Adipocyte (in vitro differentiated cells): ENCODE measurements at regions not wholly inside any gene's neighbourhood (a gene's known extent, or its start where the extent isn't known, plus 50 kb on each side); places are given as distances from the start of the nearest gene placed in this dataset.

Experiments used
- DNase-seq: peaks from one replicate; pipeline ENCODE4 v3.0.0-alpha.2; 2015; ENCODE audit warnings: low read depth
- H3K27me3 ChIP-seq: replicated peaks from 2 replicates; pipeline ENCODE4 v1.7.0; 2013; ENCODE audit warnings: mild to moderate bottlenecking, low read length, moderate library complexity; ENCODE audit not compliant: control insufficient read depth, insufficient read depth
- H3K36me3 ChIP-seq: 2 replicates; pipeline ENCODE4 v1.7.0; 2013; ENCODE audit warnings: low read length, mild to moderate bottlenecking, moderate library complexity; ENCODE audit not compliant: control insufficient read depth, insufficient read depth, severe bottlenecking
- H3K4me1 ChIP-seq: 2 replicates; pipeline ENCODE4 v1.7.0; 2013; ENCODE audit warnings: mild to moderate bottlenecking, low read length, moderate library complexity; ENCODE audit not compliant: control insufficient read depth, insufficient read depth
- H3K4me3 ChIP-seq: 2 replicates; pipeline ENCODE4 v1.7.0; 2013; ENCODE audit warnings: mild to moderate bottlenecking, low read length, moderate library complexity
- H3K9ac ChIP-seq: 2 replicates; pipeline ENCODE4 v1.7.0; 2013; ENCODE audit warnings: mild to moderate bottlenecking, low read length, moderate library complexity
- H3K9me3 ChIP-seq: 2 replicates; pipeline ENCODE4 v1.7.0; 2013; ENCODE audit warnings: mild to moderate bottlenecking, low read length, moderate library complexity; ENCODE audit not compliant: control insufficient read depth

DNA sequence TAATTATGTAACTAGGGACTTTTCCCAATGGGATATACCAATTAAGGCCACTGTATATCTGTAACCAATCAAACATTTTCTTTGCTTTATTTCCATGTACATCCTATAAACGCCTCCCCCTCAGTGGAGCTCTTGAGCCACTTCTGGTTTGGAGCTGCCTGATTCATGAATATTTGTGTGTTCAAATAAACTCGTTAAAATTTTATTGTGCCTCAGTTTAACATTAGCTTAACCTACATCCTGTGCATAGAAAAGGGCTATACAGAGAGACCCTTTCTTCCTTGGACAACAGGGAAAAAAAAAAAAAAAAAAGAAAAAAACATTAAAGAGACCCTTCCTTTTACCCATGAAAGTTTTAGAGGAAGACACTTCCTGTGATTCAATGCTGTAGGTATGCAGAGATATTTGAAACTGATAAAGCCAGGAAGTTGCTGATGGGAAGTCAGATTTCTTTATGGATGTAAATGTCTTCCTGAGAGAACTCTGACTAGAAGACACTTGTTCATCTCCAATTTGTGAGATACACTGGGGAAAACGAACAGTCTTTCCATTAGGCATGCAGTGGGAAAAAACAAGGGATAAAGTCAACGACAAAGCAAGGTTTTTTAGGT lies 614.6 kb upstream of the SOX11 start:
- Histone ChIP-seq H3K4me3 (no peak overlapping the region), H3K9ac (no peak overlapping the region), H3K9me3 (no peaks in the 10 kb centered on the region), H3K27me3 (no peaks in the 10 kb centered on the region), H3K4me1 (no peaks in the 10 kb centered on the region), H3K36me3 (no peaks in the 10 kb centered on the region)
- peak; percentile 1 for DNase-seq

DNA sequence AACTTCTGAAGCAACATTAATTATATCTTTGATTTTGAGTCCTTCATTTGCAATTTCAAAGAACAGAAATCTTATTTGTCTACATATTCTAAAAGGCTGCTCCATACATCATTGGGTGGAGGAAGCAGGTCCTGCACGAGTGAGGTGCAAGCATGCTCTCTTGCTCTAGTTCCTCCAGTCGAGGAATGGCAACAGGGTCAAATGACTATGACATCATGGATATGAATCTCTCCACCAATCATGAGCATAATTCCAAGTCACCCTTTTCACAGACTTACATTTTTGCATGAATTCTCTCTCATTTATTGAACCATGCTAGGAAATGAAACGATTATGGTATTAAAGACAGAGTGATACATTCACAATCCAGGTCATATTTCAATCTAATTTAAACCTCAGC lies 608.8 kb upstream of the SOX11 start:
- DNase-seq = no peak
- H3K36me3 ChIP-seq = no peaks in the 10 kb centered on the region
- no peak overlapping the region for H3K4me3 ChIP-seq
- H3K9me3 ChIP-seq = no peaks in the 10 kb centered on the region
- no peak overlapping the region for H3K9ac ChIP-seq
- H3K27me3 ChIP-seq = no peaks in the 10 kb centered on the region
- no peaks in the 10 kb centered on the region for H3K4me1 ChIP-seq

DNA sequence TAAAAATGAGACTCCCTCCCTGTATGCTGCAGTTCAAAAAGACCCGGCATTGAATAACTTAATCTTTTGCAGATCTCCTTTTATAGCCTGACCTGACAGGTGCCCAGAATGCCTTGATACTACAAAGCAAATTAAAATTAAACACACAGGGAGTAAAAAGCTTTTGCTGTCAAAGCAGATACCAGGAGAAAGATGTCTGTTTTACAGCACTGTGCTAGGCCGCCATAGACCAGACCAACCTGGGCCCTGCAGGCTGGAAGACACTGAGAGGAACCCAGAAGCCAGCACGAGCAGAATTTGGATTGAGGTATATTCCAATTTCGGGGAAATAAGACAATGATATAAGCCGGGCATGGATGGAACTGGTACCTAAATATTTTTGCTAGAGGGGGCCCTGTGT lies 602.8 kb upstream of the SOX11 start:
- no peak overlapping the region for H3K9ac ChIP-seq
- no peaks in the 10 kb centered on the region for H3K9me3 ChIP-seq
- no peaks in the 10 kb centered on the region for H3K27me3 ChIP-seq
- no peaks in the 10 kb centered on the region for H3K4me1 ChIP-seq
- H3K36me3 ChIP-seq = no peaks in the 10 kb centered on the region
- H3K4me3 ChIP-seq = no peak overlapping the region
- no peak for DNase-seq

DNA sequence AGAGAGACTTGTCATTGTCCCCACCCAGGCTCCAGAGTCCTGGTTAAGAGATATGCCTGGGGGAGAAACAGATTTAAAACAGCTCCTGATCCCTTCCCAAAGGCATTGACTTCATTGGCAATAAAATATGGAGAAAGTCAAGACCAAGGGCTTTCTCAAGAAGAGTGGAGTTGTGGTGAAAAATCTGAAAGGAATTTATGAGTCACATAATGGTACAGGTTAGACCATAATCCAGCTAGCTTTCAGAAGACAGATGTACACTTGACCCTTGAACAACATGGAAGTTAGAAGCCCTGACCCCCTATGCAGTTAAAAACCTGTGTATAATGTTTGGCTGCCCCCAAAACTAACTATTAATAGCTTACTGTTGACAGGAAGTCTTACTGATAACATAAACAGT lies 599.1 kb upstream of the SOX11 start:
- H3K36me3 ChIP-seq = no peaks in the 10 kb centered on the region
- no peaks in the 10 kb centered on the region for H3K9me3 ChIP-seq
- no peak for DNase-seq
- H3K27me3 ChIP-seq = no peaks in the 10 kb centered on the region
- no peak overlapping the region for H3K9ac ChIP-seq
- H3K4me3 ChIP-seq = no peak overlapping the region
- H3K4me1 ChIP-seq = no peaks in the 10 kb centered on the region

DNA sequence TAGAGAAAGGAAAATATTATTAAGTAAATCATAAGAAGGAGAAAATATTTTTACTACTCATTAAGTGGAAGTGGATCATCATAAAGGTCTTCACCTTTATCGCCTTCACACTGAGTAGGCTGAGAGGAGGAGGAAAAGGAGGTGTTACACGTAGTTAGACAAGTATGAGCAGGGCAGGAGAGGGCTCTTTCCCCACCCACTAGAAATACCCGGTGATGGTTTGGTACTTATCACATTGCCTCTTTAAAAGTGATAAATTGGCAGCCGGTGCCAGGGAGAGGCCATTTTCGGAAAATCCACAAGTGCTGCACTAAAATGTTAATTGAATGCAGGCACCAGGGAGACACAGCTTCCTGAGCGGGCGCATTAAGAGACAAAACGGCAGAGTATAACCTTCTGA lies 598.7 kb upstream of the SOX11 start:
- Histone ChIP-seq H3K9ac (no peak overlapping the region), H3K9me3 (no peaks in the 10 kb centered on the region), H3K4me3 (no peak overlapping the region), H3K4me1 (no peaks in the 10 kb centered on the region), H3K27me3 (no peaks in the 10 kb centered on the region), H3K36me3 (no peaks in the 10 kb centered on the region)
- no peak for DNase-seq

DNA sequence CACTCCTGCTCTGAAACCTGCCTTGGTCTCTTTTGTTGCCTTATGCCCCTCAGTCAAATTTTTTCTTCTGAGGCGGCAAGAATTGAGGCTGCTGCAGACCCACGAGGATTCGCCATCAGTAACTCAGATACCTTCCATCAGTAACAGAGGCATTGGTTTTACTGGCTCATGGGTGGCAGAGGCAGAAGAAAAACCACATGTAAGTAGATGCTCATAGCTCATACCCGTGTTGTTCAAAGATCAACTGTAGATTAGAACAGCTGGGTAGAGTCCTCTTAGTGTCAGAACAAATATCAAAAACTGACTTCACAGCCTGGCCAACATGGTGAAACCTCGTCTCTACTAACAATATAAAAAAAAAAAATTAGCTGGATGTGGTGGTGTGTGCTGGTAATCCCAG lies 598.0 kb upstream of the SOX11 start:
- Histone ChIP-seq H3K9me3 (no peaks in the 10 kb centered on the region), H3K4me1 (no peaks in the 10 kb centered on the region), H3K27me3 (no peaks in the 10 kb centered on the region), H3K9ac (no peak overlapping the region), H3K4me3 (no peak overlapping the region), H3K36me3 (no peaks in the 10 kb centered on the region)
- no peak for DNase-seq

DNA sequence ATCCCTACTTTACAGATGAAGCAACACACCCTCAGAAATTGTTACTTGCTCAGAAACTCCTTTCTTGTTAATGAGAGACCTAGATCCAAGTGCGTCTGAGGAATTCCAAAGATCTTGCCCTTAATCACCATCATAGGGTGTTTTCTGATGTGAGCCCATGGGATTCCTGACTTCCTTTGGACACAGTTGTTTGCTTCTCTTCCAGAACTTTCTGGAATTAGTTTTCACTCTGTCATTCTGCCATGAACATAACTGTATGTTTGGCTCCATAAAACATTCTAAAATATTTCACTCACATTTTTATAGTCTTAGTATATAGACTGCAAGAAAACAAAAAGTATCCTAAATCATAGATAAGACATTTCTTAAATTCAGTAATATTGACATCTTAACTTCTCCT lies 593.9 kb upstream of the SOX11 start:
- Histone ChIP-seq H3K36me3 (no peaks in the 10 kb centered on the region), H3K27me3 (no peaks in the 10 kb centered on the region), H3K9ac (no peak overlapping the region), H3K9me3 (no peaks in the 10 kb centered on the region), H3K4me1 (no peaks in the 10 kb centered on the region), H3K4me3 (no peak overlapping the region)
- no peak for DNase-seq

DNA sequence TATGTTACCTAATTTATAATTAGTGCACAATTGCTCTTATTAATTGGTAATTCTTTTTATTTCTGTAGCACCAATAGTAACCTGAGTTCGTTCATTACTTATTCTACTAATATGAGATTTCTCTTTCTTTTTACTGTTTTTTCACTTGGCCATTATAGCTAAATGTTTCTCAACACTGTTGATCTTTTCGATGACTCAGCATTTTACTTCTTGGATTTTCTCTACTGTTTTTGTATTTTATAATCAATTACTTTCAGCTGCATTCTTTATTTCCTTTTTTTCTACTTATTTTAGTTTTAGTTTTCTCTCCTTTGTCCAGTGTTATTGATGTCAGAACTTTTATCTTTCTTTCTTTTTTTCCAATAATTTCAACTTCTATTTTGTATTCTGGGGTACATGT lies 589.4 kb upstream of the SOX11 start:
- Histone ChIP-seq H3K4me3 (no peak overlapping the region), H3K9ac (no peak overlapping the region), H3K27me3 (no peaks in the 10 kb centered on the region), H3K36me3 (no peaks in the 10 kb centered on the region), H3K4me1 (no peaks in the 10 kb centered on the region), H3K9me3 (peaks cover 6% of the 10 kb centered on the region)
- no peak for DNase-seq

DNA sequence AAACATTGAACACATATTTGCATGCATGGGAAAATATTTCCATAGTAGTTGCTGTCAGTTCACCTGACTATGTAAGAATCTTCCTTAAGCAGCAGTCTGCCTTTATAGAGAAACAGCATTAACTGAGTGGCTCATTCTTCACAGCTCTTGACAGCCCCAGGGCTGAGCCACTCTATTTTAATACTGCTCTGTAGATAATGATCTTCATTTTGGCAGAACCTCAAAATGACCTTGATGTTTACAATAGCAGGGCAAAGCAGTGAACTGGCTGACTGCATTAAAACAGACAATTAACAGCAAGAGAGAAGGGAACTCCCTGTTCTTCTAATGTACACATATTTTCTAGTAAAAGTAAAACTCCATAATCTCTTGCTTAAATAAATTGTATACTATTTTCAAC lies 580.6 kb upstream of the SOX11 start:
- H3K4me3 ChIP-seq = no peak overlapping the region

DNA sequence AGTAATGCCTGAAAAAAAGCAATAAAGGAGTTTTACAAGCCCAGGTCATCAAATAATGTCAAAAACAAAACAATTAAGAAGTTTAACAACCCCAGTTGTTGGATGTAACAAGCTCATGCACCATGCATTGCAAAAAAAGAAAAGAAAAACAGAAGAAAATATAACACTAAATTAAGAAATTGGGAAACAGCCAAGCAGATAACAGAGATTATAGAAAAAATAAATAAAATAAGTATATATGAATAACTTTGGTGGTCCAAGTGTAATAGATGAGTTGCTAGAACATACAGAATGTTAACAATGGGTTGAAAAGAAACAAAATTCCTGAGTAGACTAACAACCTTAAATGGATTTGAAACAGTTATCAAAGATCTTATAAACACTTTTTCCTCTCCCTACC lies 573.1 kb upstream of the SOX11 start:
- no peak for DNase-seq
- Histone ChIP-seq H3K4me1 (no peaks in the 10 kb centered on the region), H3K4me3 (no peak overlapping the region), H3K36me3 (no peaks in the 10 kb centered on the region), H3K27me3 (no peaks in the 10 kb centered on the region), H3K9me3 (peaks cover 10% of the 10 kb centered on the region), H3K9ac (no peak overlapping the region)

More for the DNA sequence above, 580.6 kb upstream of the SOX11 start:
- Histone ChIP-seq H3K36me3 (no peaks in the 10 kb centered on the region), H3K9ac (no peak overlapping the region), H3K4me1 (no peaks in the 10 kb centered on the region), H3K27me3 (no peaks in the 10 kb centered on the region), H3K9me3 (peaks cover 38% of the 10 kb centered on the region)
- no peak for DNase-seq

DNA sequence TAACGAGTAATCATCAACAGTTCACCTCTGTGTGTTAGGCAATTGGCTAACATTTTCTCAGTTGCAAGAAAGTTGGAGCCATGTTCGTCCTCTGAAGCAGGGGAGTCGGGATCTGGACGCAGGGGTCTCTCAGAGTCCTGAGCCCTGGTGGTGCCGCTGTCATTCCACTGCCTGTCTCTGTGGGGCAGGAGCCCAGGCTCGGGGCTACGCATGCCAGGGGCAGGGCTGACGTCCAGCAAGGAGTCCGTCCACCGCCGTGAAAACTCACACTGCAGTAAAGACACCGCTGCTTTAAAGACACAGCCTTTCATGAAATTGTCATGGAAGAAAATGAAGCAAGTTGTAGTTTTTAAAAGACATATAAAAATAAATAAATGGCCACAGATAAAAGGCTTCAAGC lies 571.1 kb upstream of the SOX11 start:
- H3K36me3 ChIP-seq = no peaks in the 10 kb centered on the region
- H3K9me3 ChIP-seq = peaks cover 9% of the 10 kb centered on the region
- DNase-seq = no peak
- no peaks in the 10 kb centered on the region for H3K27me3 ChIP-seq
- no peak overlapping the region for H3K4me3 ChIP-seq
- no peak overlapping the region for H3K9ac ChIP-seq
- no peaks in the 10 kb centered on the region for H3K4me1 ChIP-seq

DNA sequence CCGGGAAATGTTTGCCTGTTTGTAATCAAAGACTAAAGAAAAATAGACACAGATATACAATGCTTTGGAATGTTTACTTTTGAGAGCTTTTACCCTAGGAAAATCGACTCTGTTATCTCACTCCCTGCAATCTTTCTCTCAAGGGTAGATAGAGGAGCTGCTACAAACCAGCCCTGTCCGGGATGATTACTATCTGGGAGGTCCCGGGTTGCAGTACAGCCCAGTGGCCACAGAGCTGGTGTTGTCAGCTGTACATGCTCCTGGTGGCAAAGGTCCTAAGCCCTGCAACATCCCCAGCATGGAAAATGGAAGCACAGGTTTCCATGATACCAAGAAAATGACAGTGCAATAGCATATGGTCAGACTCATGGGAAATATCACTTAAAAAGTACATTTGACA lies 570.5 kb upstream of the SOX11 start:
- H3K9me3 ChIP-seq = peaks cover 9% of the 10 kb centered on the region
- H3K4me3 ChIP-seq = no peak overlapping the region
- H3K4me1 ChIP-seq = no peaks in the 10 kb centered on the region
- no peaks in the 10 kb centered on the region for H3K27me3 ChIP-seq
- H3K9ac ChIP-seq = no peak overlapping the region
- no peaks in the 10 kb centered on the region for H3K36me3 ChIP-seq
- DNase-seq = no peak
